ENCODE measurements at regions not wholly inside any gene's neighbourhood (a gene's known extent, or its start where the extent isn't known, plus 50 kb on each side); places are given as distances from the start of the nearest gene placed in this dataset.
"Not testable (repeated sequence)": the region's sequence is repeated elsewhere in the genome, so short reads cannot be mapped to it uniquely, and the experiment has no call there.

DNA sequence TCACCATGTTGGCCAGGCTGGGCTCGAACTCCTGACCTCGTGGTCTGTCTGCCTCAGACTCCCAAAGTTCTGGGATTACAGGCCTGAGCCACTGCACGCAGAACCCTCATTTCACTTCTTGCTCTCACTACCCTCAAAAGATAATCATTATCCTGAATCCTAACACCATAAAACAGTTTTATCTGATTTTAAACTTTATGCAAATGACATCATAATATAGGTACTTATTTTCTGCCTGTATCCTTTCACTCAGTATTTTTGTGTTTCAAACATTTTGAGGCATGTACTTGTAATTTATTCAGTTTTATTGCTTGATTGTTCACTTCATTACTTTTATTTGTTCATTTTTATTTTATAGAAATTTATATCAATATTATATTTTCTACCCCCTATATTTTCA lies 719.2 kb upstream of the ARRDC3 start:
- DNase-seq (ENCODE audit: extremely low spot score, insufficient read length, low read depth) = no peak
- no peak for FAIRE-seq

DNA sequence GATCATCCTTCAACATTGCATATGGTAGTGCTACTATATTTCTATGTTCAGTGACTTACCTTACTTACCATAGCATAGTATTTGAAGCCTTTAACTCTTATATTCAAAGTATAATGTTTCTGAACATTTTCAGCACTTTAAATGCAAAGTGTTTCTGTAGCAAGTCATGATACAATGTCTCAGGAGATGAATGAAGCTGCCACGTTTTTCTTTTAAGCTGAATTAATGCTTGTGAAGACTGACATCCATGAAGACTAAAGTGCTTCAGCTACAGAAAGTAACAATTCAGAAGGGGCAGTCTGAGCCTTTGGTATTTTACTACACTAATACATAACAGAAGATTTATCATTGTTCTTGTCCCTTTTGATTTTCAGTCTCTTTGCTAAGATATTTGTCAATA lies 709.1 kb upstream of the ARRDC3 start:
- DNase-seq (ENCODE audit: extremely low spot score, insufficient read length, low read depth) (no peak), FAIRE-seq (no peak)

DNA sequence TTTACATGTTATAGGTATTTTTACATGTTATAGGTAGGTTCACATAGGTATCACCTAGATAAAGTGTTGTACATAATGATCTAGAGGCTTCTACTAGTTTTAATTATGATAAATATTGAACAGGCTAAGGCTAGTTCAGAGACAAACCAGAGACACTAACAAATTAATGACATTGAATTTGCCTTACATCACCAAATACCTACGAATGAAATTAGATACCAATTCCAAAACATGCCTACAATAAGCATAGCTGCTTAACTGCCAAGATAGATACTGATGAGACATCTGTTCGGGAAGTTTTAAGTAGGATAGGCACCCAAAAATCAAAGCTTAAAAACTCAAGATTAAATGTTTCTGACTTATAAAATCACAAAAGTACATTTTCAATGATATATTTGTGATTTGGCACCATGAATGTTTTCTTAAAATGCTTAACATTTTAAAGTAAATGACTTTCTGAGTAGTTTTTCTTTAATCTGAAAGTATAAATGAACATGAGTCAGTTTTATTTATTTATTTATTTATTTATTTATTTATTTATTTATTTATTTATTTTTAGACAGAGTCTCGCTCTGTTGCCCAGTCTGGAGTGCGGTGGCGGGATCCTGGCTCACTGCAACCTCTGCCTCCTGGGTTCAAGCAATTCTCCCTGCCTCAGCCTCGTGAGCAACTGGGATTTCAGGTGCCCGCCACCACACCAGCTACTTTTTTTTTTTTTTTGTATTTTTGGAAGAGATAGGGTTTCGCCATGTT lies 703.1 kb upstream of the ARRDC3 start:
- FAIRE-seq (no peak), DNase-seq (ENCODE audit: extremely low spot score, insufficient read length, low read depth) (no peak)

DNA sequence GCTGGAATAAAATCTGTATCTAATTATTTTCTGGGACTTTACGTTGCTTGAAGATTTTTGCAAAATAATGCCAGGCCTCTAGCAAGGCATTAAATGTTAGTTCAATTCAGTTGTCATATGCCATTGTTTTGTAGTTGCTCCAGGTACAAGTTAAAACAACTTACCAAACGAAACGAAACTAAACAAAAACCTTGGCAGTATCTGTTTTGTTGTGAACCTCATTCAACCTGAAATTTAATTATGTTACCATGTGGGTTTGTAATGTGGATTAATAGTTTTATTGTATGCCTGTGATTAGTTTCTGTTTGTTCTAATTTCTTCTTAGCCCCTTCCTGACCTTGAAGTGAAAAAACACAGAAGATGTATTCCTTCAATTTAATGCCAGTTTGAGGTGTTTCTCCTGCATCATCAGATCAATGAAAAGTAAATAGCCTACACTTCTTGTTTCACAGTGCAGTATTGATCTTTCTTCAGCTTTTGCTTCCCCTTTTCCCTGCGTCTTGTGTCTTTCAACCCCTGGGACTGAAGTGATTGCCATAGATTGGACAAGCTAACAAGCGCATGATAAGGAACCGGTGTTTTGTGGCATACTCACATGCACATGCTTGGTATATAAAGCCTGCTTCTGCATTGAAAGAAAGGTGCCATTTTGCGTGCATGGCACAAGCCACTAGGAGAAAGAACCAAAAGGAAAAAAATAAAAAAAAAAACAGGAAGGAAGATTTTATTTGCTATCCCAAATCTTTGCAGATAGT lies 699.0 kb upstream of the ARRDC3 start:
- FAIRE-seq (no peak), DNase-seq (ENCODE audit: extremely low spot score, insufficient read length, low read depth) (no peak)

DNA sequence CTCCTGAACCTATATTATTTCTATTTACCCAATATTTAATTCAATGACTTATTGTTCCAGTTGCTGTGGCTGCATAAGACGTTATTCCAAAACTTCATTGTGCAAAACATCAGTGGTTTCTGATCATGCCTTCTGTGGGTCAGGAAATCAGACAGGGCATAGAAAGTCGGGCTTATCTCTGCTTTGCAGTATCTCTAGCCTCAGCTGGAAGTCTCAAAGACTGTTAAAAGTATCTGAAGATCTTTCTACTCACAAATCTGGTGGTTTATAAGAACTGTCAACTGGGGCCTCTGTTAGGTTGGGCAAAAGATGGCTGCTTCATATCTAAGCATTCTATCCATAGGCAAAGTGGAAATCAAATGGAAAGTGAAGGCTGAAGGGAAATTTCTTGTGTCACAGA lies 687.7 kb upstream of the ARRDC3 start:
- FAIRE-seq (no peak), DNase-seq (ENCODE audit: extremely low spot score, insufficient read length, low read depth) (no peak)

DNA sequence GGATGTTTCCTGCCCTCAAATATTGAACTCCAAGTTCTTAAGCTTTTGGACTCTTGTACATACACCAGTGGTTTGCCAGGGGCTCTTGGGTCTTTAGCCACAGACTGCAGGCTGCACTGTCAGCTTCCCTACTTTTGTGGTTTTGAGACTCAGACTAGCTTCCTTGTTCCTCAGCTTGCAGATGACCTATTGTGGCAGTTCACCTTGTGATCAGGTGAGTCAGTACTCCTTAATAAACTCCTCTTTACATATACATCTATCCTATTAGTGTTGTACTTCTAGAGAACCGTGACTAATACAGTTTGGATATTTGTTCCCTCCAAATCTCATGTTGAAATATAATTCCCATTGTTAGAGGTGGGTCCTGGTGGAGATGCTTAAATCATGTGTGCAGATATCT lies 681.9 kb upstream of the ARRDC3 start:
- FAIRE-seq (no peak), DNase-seq (ENCODE audit: extremely low spot score, insufficient read length, low read depth) (no peak)

DNA sequence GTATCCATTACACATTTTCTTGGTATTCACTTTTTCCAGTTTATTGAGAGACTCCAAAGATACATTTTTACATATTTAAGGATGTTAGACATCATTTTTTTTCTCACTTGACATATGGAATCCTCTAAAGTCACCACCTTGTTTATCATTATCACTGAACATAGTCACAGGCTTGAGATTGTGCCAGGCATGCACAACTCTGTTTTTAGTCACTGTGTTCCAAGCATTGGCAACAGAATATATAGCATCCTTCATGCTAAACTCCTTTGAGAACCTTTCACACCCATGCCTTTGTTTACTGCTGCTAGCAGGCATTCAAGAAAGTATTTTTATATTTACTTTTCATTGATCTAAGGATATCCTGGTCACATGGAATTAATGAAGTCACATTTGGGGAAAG lies 668.6 kb upstream of the ARRDC3 start:
- no peak for FAIRE-seq
- no peak for DNase-seq (ENCODE audit: extremely low spot score, insufficient read length, low read depth)

DNA sequence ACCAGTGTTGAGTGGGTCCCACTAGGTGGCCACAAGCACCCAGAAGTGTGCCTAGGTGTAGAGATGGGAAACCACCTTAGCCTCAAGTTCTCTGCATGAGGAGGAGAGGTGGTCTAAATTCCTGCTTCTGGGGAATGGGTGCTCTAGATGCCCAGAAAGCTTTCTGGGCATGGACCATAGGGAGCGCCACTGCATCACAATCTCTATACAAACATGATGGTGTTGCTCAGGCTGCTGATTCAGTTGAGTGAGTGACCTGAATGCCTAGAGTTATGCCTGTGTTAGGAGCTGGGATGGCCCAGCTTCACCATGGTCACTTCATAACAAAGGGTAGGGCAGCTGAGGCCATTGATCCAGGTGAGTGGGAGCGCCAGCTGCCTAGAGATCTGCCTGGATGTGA lies 667.9 kb upstream of the ARRDC3 start:
- DNase-seq (ENCODE audit: extremely low spot score, insufficient read length, low read depth) (no peak), FAIRE-seq (no peak)

DNA sequence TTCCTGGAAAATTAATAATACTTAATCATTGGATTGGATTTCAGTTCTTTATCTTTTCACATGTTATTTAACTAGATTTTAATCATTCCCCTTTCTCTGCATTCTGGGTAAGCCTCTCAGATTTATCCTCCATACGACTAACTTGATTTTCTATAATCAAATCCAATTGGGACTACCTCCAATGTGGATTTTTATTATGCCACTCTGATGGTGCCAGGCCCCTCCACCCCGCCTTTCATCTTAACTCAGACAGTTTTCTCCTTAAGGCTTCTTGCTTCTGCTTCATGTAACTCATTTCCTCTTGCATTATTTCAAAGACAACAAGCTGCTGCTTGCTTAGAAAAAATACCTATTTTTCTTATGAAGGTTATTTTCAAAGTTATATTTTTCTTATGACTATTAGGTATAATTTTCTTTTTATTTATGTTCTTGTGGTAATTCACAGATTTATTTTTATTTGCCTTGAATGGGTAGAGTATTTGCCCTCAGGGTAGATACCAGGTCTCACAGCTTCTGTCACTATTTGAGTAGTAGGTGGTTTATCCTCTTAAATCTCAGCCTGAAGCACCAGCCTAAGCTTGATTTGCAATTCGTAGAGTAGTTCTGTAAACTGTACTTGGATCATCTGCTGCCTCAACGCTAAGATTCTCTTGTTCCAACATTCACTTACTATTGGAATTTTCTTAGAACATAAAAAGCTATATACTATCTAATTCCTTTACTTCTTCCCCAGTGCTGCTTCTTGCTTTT lies 659.0 kb upstream of the ARRDC3 start:
- DNase-seq (ENCODE audit: extremely low spot score, insufficient read length, low read depth) (no peak), FAIRE-seq (no peak)

DNA sequence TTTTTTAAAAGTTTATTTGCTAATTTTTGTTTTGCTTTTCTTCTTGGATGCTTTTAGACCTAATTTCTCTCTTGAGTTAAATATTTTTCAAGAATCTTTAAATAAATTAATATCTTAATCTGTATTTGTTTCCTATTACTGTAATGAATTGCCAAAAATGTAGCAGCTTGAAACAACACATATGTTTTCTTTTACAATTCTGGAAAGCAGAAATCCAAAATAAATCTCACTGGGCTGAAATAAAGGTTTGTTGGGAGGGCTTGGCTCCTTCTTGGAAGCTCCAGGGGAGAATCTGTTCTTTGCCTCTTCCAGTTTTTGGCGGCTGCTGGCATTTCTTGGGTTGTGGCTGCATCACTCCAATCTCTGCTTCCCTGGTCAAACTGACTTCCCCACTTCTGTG lies 658.1 kb upstream of the ARRDC3 start:
- FAIRE-seq (no peak), DNase-seq (ENCODE audit: extremely low spot score, insufficient read length, low read depth) (no peak)

DNA sequence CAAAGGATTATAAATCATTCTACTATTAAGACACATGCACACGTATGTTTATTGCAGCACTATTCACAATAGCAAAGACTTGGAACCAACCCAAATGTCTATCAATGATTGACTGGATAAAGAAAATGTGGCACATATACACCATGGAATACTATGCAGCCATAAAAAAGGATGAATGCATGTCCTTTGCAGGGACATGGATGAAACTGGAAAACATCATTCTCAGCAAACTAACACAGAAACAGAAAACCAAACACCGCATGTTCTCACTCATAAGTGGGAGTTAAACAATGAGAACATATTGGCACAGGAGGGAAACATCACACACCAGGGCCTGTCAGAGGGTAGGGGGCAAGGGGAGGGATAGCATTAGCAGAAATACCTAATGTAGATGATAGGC lies 646.7 kb upstream of the ARRDC3 start:
- not testable (repeated sequence) for DNase-seq (ENCODE audit: extremely low spot score, insufficient read length, low read depth); FAIRE-seq

DNA sequence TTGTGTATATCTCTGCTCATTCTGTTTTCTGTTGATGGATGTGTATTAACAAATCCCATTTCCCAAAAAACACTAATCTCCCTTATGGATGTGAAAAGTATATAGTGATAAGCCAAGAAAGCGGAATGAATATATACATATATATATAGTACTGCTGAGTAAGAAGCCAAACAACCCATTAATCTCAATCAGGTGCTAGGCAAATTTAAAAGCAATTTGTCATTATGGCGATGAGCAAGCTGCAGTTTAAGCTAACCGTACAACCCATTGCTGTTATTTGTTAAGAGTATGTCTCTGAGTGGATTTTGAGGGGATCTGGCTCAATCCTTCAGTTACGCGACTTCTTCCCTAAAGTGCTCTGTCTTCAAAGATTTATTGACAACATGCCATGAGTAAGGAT lies 640.4 kb upstream of the ARRDC3 start:
- FAIRE-seq (no peak), DNase-seq (ENCODE audit: extremely low spot score, insufficient read length, low read depth) (no peak)

DNA sequence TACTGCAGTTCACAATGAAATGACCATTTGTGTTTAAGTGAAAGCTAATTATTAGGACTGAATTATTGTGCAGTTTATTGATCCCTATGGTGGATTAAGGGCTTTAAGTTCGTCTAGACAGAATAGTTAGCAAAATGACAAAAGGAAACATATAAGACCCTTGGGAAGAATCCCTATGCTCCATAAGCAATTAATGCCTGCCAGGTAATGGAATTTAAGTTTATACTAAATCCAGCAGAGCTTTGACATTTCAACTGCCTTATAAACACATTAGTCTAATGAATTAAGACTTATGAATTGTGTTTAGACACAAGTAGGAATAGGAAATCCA lies 640.0 kb upstream of the ARRDC3 start:
- FAIRE-seq (no peak), DNase-seq (ENCODE audit: extremely low spot score, insufficient read length, low read depth) (no peak)

DNA sequence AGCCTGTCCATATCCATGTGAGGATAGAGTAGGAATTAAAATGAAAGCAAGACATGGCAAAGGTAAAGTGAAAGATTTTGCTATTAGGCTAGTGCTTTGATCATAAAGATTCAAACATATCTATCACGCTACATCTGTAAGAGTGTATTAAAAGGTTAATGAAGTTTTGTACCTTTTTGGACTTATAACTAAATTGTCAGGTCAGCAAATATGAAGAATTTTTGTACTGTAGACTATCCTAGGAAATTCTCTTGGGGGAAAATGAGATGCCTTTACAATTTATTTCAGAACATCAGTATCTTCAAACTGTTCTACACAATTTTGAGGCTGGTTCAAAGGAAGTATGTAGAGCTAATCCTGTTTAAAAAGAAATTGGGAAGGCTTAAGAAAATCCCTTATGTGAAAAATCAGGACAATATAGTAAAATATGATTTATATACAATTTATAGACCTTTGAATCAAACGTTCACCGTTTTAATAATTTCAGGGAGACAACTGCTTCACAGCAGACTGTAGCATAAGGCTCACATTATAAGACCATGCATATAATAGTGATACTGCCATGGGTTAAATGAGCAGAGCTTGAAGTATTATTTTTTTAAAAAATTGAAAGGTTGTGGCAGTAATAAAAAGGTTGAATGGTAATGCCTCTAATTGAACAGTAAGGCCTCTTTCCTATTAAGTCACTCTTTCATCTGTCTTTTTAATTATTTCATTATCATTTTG lies 639.5 kb upstream of the ARRDC3 start:
- DNase-seq (ENCODE audit: extremely low spot score, insufficient read length, low read depth) = no peak
- no peak for FAIRE-seq

DNA sequence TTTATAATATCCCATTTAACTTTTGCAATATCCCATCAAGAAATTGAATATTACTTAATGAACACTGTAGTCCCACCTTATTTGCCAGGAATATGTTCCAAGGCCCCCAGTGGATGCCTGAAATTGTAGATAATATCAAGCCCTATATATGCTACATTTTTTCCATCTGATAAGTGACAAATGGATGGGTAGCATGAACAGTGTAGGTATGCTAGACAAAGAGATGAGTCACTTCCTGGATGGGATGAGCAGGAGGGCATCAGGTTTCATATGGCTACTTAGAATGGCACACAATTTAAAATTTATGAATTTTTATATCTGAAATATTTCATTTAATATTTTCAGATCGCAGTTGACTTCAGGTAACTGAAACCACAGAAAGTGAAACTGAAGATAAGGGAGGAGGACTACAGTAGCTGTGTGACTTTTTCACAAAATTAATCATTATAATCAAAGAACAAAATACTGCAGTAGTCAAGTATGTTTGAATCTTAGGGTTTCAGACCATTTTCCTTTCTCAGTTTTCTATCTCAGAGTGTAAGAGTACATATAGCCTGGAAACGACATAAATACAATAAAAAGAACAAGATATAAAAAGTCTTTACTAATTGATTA lies 636.4 kb upstream of the ARRDC3 start:
- DNase-seq (ENCODE audit: extremely low spot score, insufficient read length, low read depth) (no peak), FAIRE-seq (no peak)

DNA sequence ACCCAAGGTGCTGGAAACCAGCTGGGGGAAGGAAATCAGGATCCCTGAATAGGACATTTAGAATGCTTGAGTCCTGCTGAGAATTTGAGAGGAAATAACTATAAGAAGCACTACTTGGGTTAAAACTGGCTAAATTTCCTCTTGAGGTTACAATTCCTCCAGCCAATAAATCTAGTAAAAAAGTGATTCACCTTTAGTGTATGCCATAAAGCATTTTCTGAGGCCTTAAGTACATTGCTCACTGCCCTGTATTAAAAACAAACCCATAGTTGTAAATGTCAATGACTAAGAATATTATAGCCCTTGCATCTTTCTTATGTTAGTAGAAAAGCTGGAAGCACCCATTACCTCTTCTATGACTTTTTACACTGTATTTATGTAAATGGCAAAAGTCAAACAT lies 634.7 kb upstream of the ARRDC3 start:
- no peak for DNase-seq (ENCODE audit: extremely low spot score, insufficient read length, low read depth)
- FAIRE-seq = no peak

DNA sequence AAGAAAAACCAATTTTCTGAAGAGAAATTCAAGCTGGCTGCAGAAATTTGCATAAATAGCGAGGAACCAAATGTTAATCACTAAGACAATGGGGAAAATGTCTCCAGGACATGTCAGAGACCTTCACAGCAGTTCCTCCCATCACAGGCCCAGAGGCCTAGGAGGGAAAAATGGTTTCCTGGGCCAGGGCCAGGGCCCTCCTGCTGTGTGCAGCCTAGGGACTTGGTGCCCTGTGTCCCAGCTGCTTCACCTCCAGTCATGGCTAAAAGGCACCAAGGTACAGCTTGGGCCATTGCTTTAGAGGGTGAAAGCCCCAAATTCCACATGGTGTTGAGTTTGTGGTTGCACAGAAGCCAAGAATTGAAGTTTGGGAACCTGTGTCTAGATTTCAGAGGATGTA lies 628.7 kb upstream of the ARRDC3 start:
- not testable (repeated sequence) for FAIRE-seq; DNase-seq (ENCODE audit: extremely low spot score, insufficient read length, low read depth)

DNA sequence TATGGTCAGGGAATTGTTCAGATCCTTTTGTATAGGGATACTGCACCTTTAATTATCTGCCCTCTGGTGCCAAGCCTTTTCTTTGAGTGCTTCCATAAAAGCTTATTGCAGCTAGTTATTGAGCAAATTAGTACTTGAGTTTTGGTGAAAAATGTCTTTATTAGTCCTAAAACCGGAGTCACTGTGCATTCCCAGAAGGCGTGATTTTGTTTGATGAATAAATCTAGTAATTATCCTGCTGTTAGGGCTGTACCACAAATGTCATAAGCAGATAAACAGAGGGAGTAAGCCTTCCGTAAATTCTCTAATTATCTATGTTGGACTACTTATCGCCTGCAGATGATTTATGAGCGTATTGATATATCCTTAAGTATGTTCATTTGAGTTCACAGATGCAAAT lies 620.7 kb upstream of the ARRDC3 start:
- FAIRE-seq (no peak), DNase-seq (ENCODE audit: extremely low spot score, insufficient read length, low read depth) (no peak)

DNA sequence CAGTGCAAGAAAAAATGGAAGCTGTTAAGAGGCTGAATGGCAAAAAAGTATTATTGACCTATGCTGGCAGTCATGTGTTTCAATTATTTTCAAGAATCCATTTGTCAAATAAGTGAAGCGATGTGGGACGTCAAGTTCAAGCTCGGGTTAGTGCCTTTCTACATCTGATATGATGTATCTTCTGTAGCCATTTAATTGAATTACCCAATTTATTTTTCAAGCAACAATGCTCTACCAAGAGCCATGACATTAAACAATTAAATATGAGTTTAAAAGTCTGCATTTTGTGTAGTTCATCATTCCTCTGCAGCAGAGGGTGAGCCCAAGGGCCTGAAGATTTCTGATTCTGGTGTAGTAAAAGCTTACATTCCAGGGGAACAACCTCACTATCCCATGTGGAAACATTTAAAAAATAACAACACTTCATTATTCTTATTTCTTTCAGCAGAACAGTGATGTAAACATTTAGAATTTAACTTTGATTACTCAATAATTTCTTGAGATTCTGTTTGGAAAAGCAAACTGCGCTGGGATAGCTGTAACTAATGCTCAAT lies 619.7 kb upstream of the ARRDC3 start:
- DNase-seq (ENCODE audit: extremely low spot score, insufficient read length, low read depth) (no peak), FAIRE-seq (no peak)

DNA sequence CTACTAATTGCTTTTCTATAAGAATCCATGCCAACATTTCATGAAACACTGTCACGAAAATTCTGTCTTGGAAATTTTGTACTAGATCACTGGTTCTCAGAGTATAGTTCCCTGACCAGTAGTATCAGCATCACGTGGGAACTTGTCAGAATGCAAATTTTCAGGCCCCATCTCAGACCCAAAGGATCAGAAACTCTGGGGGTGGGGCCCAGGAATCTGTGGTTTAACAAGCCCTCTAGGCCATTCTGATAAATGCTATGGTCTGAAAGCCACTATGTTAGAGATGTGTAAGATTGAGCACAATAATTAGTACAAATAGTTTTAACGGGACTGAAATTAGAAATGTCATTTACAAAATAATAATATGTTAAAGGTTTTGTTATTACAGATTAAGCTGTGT lies 615.7 kb upstream of the ARRDC3 start:
- FAIRE-seq = no peak

More for the DNA sequence above, 615.7 kb upstream of the ARRDC3 start:
- DNase-seq (ENCODE audit: extremely low spot score, insufficient read length, low read depth) = no peak
